ENCODE measurements at regions not wholly inside any gene's neighbourhood (a gene's known extent, or its start where the extent isn't known, plus 50 kb on each side); places are given as distances from the start of the nearest gene placed in this dataset.

DNA sequence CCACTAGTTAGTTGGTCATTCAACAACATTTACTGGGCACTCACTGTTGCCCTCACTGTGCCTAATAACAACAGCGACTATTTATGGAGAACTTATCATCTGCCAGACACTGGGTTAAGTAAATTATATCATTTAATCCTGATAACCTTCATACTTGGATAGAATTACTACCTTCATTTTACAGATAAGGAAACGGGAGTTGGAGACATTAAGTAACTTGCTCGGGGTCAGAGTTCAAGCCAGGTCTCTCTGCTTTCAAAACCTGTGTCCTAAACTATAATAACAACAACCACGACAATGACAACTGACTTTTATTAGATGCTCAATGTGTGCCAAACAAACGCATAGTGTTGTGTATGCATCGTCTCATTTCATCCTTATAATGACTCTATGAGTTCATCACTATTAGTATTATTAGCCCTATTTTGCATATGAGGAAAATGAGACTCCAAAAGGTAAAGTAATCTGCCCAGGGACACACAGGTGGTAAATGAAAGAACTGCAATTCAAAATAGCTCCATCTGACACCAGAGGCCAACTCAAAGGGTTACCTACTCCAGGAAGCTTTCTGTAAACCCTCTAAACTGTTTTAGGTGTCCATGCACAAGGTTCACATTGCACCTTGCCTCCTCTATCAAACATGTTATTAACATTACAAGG, 98.4 kb upstream of the ACSL4 start:
- Mint-ChIP-seq H3K4me3 (no peak overlapping the region), H3K27ac (no peak overlapping the region), H3K27me3 (no peaks in the 10 kb centered on the region), H3K9me3 (no peaks in the 10 kb centered on the region), H3K4me1 (peaks cover 6% of the 10 kb centered on the region)
- DNase-seq (no peak), ATAC-seq (no peak)

GRCh38 chrX:109839694-109840567, 106.9 kb upstream of the ACSL4 start:
- peaks cover 5% of the 10 kb centered on the region for H3K4me1 Mint-ChIP-seq
- no peak overlapping the region for H3K27ac Mint-ChIP-seq
- no peak overlapping the region for H3K4me3 Mint-ChIP-seq
- DNase-seq (no peak), ATAC-seq (no peak)
- H3K27me3 Mint-ChIP-seq = no peaks in the 10 kb centered on the region
- no peaks in the 10 kb centered on the region for H3K9me3 Mint-ChIP-seq

DNA sequence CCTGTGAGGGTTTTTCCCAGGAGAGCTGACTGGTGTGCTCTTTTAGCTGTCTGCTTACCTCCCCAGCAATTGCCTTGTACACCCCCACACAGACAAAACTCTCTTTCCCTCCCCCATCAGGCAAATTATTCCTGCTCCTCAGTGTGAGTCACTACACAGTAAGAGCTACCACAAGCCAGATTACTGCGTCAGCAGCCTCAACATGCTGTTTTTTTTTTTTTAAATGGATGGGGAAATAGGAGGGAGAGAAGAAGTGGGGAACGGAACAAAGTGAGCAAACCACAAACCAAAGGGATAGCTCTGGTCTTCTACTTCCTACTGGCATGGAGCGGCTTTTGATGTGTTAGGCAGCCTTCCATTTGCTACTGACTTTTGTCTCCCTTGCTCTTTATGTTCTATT, 107.5 kb upstream of the ACSL4 start:
- H3K9me3 Mint-ChIP-seq = no peaks in the 10 kb centered on the region

DNA sequence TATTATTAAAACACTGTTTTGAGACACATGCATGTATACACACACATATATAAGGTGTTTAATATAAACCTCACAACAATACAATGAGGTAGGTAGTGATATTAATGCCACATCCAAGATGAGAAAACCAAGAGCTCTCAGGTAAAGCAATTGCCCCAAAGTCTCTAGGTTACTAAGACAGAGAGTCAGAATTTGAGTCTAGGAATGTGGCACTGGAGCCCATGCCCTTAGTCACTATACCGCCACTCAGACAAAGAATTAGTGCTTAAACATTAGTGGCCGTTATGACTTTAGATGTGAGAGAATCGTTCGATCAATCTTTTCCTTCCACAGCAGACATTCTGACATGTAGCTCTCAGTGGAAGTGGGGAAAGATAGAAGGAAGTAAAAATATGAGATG, 108.2 kb upstream of the ACSL4 start:
- ATAC-seq (peak; percentile 50), DNase-seq (no peak)
- no peak overlapping the region for H3K27ac Mint-ChIP-seq
- no peak overlapping the region for H3K4me3 Mint-ChIP-seq
- no peaks in the 10 kb centered on the region for H3K9me3 Mint-ChIP-seq
- no peaks in the 10 kb centered on the region for H3K27me3 Mint-ChIP-seq
- peaks cover 5% of the 10 kb centered on the region for H3K4me1 Mint-ChIP-seq

More for the DNA sequence above, 107.5 kb upstream of the ACSL4 start:
- Mint-ChIP-seq H3K27me3 (no peaks in the 10 kb centered on the region), H3K4me3 (no peak overlapping the region), H3K27ac (no peak overlapping the region), H3K4me1 (peaks cover 5% of the 10 kb centered on the region)
- DNase-seq (no peak), ATAC-seq (peak; percentile 66)

DNA sequence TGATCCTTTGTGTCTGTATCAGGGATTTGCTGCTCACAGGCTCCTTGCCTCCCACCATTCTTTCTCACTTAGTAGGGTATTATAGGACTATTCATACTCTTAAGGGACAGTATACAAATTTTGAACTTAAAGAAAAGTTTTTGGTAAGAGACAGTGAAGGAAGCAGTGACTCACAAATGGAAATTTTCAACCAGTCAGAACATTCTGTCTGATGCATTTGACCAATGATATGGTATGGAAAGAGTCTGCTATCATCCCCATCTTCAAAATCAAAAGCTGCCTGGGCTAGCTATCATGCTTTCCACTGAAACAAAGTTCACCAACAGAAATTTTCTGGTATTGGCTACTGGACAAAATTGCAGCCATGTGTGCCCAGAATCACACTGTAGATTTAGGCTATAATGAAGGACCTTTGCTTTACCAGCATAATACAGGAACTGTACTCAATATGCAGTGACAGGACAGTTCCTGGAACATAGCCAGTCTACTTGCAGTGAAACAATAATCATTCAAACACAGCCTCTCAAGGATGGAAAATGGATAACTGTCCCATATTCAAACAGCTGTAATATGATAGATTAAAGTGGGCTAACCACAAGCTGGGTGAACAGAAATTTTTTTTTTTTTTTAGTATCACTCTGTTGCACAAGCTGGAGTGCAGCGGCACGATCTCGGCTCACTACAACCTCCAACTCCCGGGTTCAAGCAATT, 109.0 kb upstream of the ACSL4 start:
- no peak overlapping the region for H3K27ac Mint-ChIP-seq
- ATAC-seq (peak; percentile 70), DNase-seq (no peak)
- H3K27me3 Mint-ChIP-seq = no peaks in the 10 kb centered on the region
- H3K9me3 Mint-ChIP-seq = no peaks in the 10 kb centered on the region
- no peak overlapping the region for H3K4me3 Mint-ChIP-seq
- H3K4me1 Mint-ChIP-seq = peaks cover 5% of the 10 kb centered on the region

GRCh38 chrX:109842611-109843010, 109.6 kb upstream of the ACSL4 start:
- ATAC-seq = no peak
- peaks cover 9% of the 10 kb centered on the region for H3K4me1 Mint-ChIP-seq
- H3K27ac Mint-ChIP-seq = no peak overlapping the region
- no peaks in the 10 kb centered on the region for H3K9me3 Mint-ChIP-seq
- H3K4me3 Mint-ChIP-seq = no peak overlapping the region
- H3K27me3 Mint-ChIP-seq = no peaks in the 10 kb centered on the region
- DNase-seq = no peak

GRCh38 chrX:109843963-109844751, 111.1 kb upstream of the ACSL4 start:
- no peaks in the 10 kb centered on the region for H3K27me3 Mint-ChIP-seq
- H3K9me3 Mint-ChIP-seq = no peaks in the 10 kb centered on the region
- no peak overlapping the region for H3K27ac Mint-ChIP-seq
- no peak for DNase-seq
- no peak overlapping the region for H3K4me3 Mint-ChIP-seq
- H3K4me1 Mint-ChIP-seq = peaks cover 16% of the 10 kb centered on the region
- peak; percentile 53 for ATAC-seq

GRCh38 chrX:109844986-109845385, 111.9 kb upstream of the ACSL4 start:
- Mint-ChIP-seq H3K4me3 (no peak overlapping the region), H3K4me1 (peaks cover 16% of the 10 kb centered on the region), H3K9me3 (no peaks in the 10 kb centered on the region), H3K27me3 (no peaks in the 10 kb centered on the region), H3K27ac (no peak overlapping the region)
- ATAC-seq (no peak), DNase-seq (no peak)

DNA sequence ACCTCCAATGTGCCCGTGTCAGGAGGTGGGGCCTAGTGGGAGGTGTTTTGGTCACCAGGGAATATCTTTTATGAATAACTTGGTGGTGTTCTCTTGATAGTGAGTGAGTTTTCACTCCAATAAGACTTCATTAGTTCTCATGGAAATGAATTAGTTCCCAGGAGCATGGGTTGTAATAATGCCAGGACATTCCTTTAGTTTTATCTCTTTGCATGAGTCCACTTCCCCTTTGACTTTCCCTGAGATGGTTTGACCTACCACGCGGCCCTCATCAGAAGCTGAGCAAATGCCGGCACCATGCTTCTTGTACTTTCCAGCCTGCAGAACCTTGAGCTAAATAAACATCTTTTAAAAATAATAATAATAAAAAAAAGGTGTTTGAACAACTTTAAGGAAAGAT, 112.9 kb upstream of the ACSL4 start:
- Mint-ChIP-seq H3K4me3 (no peak overlapping the region), H3K27me3 (no peaks in the 10 kb centered on the region), H3K9me3 (no peaks in the 10 kb centered on the region), H3K27ac (no peak overlapping the region), H3K4me1 (peaks cover 16% of the 10 kb centered on the region)
- ATAC-seq (no peak), DNase-seq (no peak)

GRCh38 chrX:109847257-109848187, 114.5 kb upstream of the ACSL4 start:
- Mint-ChIP-seq H3K4me3 (no peak overlapping the region), H3K9me3 (no peaks in the 10 kb centered on the region), H3K4me1 (peaks cover 11% of the 10 kb centered on the region), H3K27me3 (no peaks in the 10 kb centered on the region), H3K27ac (no peak overlapping the region)
- no peak for DNase-seq
- no peak for ATAC-seq

- DNase-seq = no peak
- Mint-ChIP-seq H3K9me3 (peaks cover 0 to 2% of the 10 kb centered on the region in 2 donors), H3K27ac (peak overlapping the region in 1 of 2 donors; percentile 57), H3K4me3 (no peak overlapping the region), H3K4me1 (peaks cover 11% of the 10 kb centered on the region), H3K27me3 (no peaks in the 10 kb centered on the region)
- ATAC-seq = no peak
Observed at GRCh38 chrX:109848461-109849050, 115.5 kb upstream of the ACSL4 start.

- Mint-ChIP-seq H3K4me1 (no peaks in the 10 kb centered on the region), H3K9me3 (peaks cover 4 to 5% of the 10 kb centered on the region in 2 donors), H3K27me3 (no peaks in the 10 kb centered on the region), H3K4me3 (no peak overlapping the region), H3K27ac (no peak overlapping the region)
- DNase-seq = no peak
- no peak for ATAC-seq
Observed at GRCh38 chrX:109854096-109854495, 121.0 kb upstream of the ACSL4 start.

GRCh38 chrX:109855501-109855900, 122.4 kb upstream of the ACSL4 start:
- Mint-ChIP-seq H3K27ac (no peak overlapping the region), H3K4me1 (no peaks in the 10 kb centered on the region), H3K9me3 (peaks cover 4 to 5% of the 10 kb centered on the region in 2 donors), H3K27me3 (no peaks in the 10 kb centered on the region), H3K4me3 (no peak overlapping the region)
- DNase-seq (no peak), ATAC-seq (no peak)

GRCh38 chrX:109856974-109857373, 123.9 kb upstream of the ACSL4 start:
- no peak for ATAC-seq
- H3K4me1 Mint-ChIP-seq = no peaks in the 10 kb centered on the region
- H3K9me3 Mint-ChIP-seq = peaks cover 4 to 5% of the 10 kb centered on the region in 2 donors
- no peaks in the 10 kb centered on the region for H3K27me3 Mint-ChIP-seq
- H3K27ac Mint-ChIP-seq = no peak overlapping the region
- DNase-seq = no peak
- H3K4me3 Mint-ChIP-seq = no peak overlapping the region

Measured in stimulated activated naive CD8-positive, alpha-beta T cell treated with anti-CD3 and anti-CD28 coated beads, Interleukin-15, amount 100 ng/mL, for 72 hours (primary cell).